Peyer's patch (tissue), 4 donors: ENCODE measurements at regions not wholly inside any gene's neighbourhood (a gene's known extent, or its start where the extent isn't known, plus 50 kb on each side); places are given as distances from the start of the nearest gene placed in this dataset.

ENCODE experiments used
- CTCF ChIP-seq, 6 experiments: fragments of 450-650 bp in 4 of 6; fragments of 200-600 bp in 2 of 6; sonication (generic) in 1 of 6; IDR thresholded peaks; one replicate each; pipeline ENCODE4 v1.5.1; 2017 to 2019; ENCODE audit warnings: antibody characterized with exemption in 6 of 6, mild to moderate bottlenecking in 3 of 6, moderate library complexity in 1 of 6
- POLR2A ChIP-seq, 2 donors: fragments of 450-650 bp; IDR thresholded peaks; one replicate each; pipeline ENCODE4 v1.5.1; 2017; ENCODE audit warnings: antibody characterized with exemption in 2 of 2, mild to moderate bottlenecking in 2 of 2, moderate library complexity in 2 of 2

GRCh38 chr1:209235166-209235565 is 348.3 kb upstream of the CAMK1G start:
- TF ChIP-seq CTCF (IDR thresholded peaks at IDR 0.05) (no peak), POLR2A (IDR thresholded peaks at IDR 0.05) (no peak)
